OCI-LY1 (cell line): ENCODE measurements at regions not wholly inside any gene's neighbourhood (a gene's known extent, or its start where the extent isn't known, plus 50 kb on each side); places are given as distances from the start of the nearest gene placed in this dataset.

ENCODE experiments used
- H2AFZ ChIP-seq: fragments of 200-600 bp; sonication (generic), shearing (Covaris generic); 2 replicates; pipeline ENCODE4 v1.6.0; 2014; ENCODE audit warnings: antibody characterized with exemption, mild to moderate bottlenecking, low read length
- H3F3A ChIP-seq: fragments of 200-600 bp; sonication (generic), shearing (Covaris generic); 2 replicates; pipeline ENCODE4 v1.6.0; 2014; ENCODE audit warnings: mild to moderate bottlenecking, antibody characterized with exemption, low read length, moderate library complexity; ENCODE audit not compliant: insufficient read depth
- H3K27ac ChIP-seq: fragments of 200-600 bp; sonication (generic); 2 replicates; pipeline ENCODE4 v1.5.1; 2014; ENCODE audit warnings: low read length, mixed run types, mild to moderate bottlenecking, low read depth; ENCODE audit not compliant: poor library complexity, severe bottlenecking
- H3K27me3 ChIP-seq: fragments of 200-600 bp; sonication (generic); 2 replicates; pipeline ENCODE4 v1.6.0; 2014; ENCODE audit warnings: antibody characterized with exemption, mild to moderate bottlenecking, low read length, moderate library complexity; ENCODE audit not compliant: insufficient read depth
- H3K36me3 ChIP-seq: fragments of 200-600 bp; sonication (generic); 2 replicates; pipeline ENCODE4 v1.6.1; 2014; ENCODE audit warnings: mild to moderate bottlenecking, antibody characterized with exemption, low read length, moderate library complexity, mixed read lengths; ENCODE audit not compliant: insufficient read depth
- H3K4me1 ChIP-seq: fragments of 200-600 bp; sonication (generic); 2 replicates; pipeline ENCODE4 v1.5.1; 2014; ENCODE audit warnings: mild to moderate bottlenecking, low read length, moderate library complexity; ENCODE audit not compliant: insufficient read depth, severe bottlenecking
- H3K4me2 ChIP-seq: fragments of 200-600 bp; sonication (generic), shearing (Covaris generic); 2 replicates; pipeline ENCODE4 v1.6.1; 2014; ENCODE audit warnings: low read length
- H3K4me3 ChIP-seq: fragments of 200-600 bp; sonication (generic); 2 replicates; pipeline ENCODE4 v1.5.1; 2014; ENCODE audit warnings: low read length, low read depth, mild to moderate bottlenecking, mixed read lengths; ENCODE audit not compliant: poor library complexity, severe bottlenecking
- H3K79me2 ChIP-seq: fragments of 200-600 bp; shearing (Covaris generic); 2 replicates; pipeline ENCODE4 v1.6.1; 2016; ENCODE audit warnings: mixed run types, low read length, mixed read lengths; ENCODE audit not compliant: insufficient read depth
- H3K9ac ChIP-seq: fragments of 200-600 bp; sonication (generic), shearing (Covaris generic); 2 replicates; pipeline ENCODE4 v1.6.1; 2014; ENCODE audit warnings: mild to moderate bottlenecking, low read length, mixed read lengths
- H3K9me2 ChIP-seq: fragments of 200-600 bp; sonication (generic), shearing (Covaris generic); 2 replicates; pipeline ENCODE4 v1.6.1; 2014; ENCODE audit warnings: low read depth, mild to moderate bottlenecking, low read length, mixed read lengths
- H3K9me3 ChIP-seq: fragments of 200-600 bp; shearing (Covaris generic); 2 replicates; pipeline ENCODE4 v1.6.1; 2014; ENCODE audit warnings: low read length, mixed read lengths
- H4K20me1 ChIP-seq: fragments of 200-600 bp; sonication (generic), shearing (Covaris generic); 2 replicates; pipeline ENCODE4 v1.6.0; 2016; ENCODE audit warnings: mild to moderate bottlenecking, low read length; ENCODE audit not compliant: insufficient read depth
- EZH2 ChIP-seq: fragments of 200-600 bp; sonication (generic), shearing (Covaris generic); IDR thresholded peaks from 2 replicates; pipeline ENCODE4 v1.8.0; 2017; ENCODE audit warnings: borderline replicate concordance, mixed run types, mild to moderate bottlenecking, antibody characterized with exemption, low read length, moderate library complexity, mixed read lengths
- TF ChIP-seq, protein P1 (sequence below): fragments of 200-600 bp; sonication (generic), shearing (Covaris generic); IDR thresholded peaks from 2 replicates; pipeline ENCODE4 v1.5.1; 2017; ENCODE audit warnings: mild to moderate bottlenecking, antibody characterized with exemption, low read length, moderate library complexity, mixed read lengths

DNA sequence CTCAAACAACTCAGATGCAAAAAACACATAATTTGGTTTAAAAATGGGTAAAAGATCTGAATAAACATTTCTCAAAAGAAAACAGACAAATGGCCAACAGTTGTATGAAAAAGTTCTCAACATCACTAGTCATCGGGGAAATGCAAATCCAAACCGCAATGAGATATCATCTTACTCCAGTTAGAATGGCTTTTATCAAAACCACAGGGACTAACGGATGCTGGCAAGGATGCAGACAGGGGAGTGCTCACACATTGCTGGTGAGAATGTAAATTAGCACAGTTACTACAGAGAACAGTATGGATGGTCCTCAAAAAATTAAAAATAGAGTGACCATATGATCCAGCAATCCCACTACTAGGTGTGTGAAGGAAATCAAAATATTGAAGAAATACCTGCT lies 589.1 kb upstream of the ADAMTS16 start:
- Histone ChIP-seq H3K9me3 (no peaks in the 10 kb centered on the region), H3K27me3 (no peaks in the 10 kb centered on the region), H3F3A (no peaks in the 10 kb centered on the region), H3K4me3 (no peak overlapping the region), H3K4me2 (no peak overlapping the region), H3K79me2 (no peaks in the 10 kb centered on the region), H3K27ac (no peak overlapping the region), H3K9me2 (no peaks in the 10 kb centered on the region), H3K36me3 (no peaks in the 10 kb centered on the region), H3K4me1 (peaks cover 18% of the 10 kb centered on the region), H4K20me1 (no peaks in the 10 kb centered on the region), H2AFZ (no peak overlapping the region), H3K9ac (no peak overlapping the region)
- TF ChIP-seq EZH2, result no peak
- TF ChIP-seq, protein P1, sequence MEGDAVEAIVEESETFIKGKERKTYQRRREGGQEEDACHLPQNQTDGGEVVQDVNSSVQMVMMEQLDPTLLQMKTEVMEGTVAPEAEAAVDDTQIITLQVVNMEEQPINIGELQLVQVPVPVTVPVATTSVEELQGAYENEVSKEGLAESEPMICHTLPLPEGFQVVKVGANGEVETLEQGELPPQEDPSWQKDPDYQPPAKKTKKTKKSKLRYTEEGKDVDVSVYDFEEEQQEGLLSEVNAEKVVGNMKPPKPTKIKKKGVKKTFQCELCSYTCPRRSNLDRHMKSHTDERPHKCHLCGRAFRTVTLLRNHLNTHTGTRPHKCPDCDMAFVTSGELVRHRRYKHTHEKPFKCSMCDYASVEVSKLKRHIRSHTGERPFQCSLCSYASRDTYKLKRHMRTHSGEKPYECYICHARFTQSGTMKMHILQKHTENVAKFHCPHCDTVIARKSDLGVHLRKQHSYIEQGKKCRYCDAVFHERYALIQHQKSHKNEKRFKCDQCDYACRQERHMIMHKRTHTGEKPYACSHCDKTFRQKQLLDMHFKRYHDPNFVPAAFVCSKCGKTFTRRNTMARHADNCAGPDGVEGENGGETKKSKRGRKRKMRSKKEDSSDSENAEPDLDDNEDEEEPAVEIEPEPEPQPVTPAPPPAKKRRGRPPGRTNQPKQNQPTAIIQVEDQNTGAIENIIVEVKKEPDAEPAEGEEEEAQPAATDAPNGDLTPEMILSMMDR, result no peak

DNA sequence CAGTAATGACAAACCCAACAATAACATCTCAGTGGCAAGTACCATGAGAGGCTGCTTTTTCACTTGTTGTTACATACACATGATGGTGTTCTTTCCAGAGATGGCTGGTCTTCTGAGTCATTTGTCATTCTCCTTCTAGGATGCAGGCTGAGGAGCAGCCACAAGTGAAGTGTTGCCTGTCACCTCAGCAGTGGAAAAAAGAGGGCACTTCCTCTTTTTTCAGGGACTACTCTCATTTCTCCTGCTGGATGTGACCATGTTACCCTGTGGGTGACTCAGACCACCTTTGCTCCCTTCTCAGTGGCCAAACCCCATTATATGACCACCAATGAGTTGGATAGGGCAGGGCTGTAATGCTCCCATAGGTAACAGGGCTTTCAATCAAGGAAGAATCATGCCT lies 587.0 kb upstream of the ADAMTS16 start:
- H3K9ac ChIP-seq, result no peak overlapping the region
- H3K4me1 ChIP-seq, result peaks cover 7% of the 10 kb centered on the region
- peaks cover 7% of the 10 kb centered on the region; the same call in 1 of the 2 replicates for H3K27me3 ChIP-seq

DNA sequence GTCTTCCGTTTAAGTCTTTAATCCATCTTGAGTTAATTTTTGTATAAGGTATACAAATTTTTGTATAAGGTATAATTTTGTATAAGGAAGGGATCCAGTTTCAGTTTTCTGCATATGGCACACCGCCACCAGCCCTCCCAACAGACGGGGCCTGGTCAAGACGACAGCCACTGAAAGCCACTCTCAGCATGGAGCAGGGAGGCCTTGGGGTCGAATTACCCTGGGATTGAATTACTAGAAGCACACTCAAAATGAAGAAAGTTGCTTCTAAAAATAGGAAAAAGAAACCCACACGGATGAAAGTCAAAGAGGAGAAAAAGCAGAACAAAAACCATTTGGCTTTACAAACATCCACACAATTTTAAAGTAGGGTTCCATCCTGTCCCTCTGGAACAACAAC lies 586.2 kb upstream of the ADAMTS16 start:
- Histone ChIP-seq H3K9ac (no peak overlapping the region), H3K4me1 (peaks cover 7% of the 10 kb centered on the region), H3K36me3 (no peaks in the 10 kb centered on the region), H3K9me3 (no peaks in the 10 kb centered on the region), H3K9me2 (no peaks in the 10 kb centered on the region), H3K4me2 (no peak overlapping the region), H4K20me1 (no peaks in the 10 kb centered on the region), H2AFZ (no peak overlapping the region), H3K27me3 (peaks cover 7% of the 10 kb centered on the region; the same call in 1 of the 2 replicates), H3F3A (no peaks in the 10 kb centered on the region), H3K79me2 (no peaks in the 10 kb centered on the region), H3K27ac (no peak overlapping the region), H3K4me3 (no peak overlapping the region)
- no peak for TF ChIP-seq EZH2
- TF ChIP-seq, protein P1, result no peak

More for the DNA sequence above, 587.0 kb upstream of the ADAMTS16 start:
- no peak overlapping the region for H3K27ac ChIP-seq
- no peaks in the 10 kb centered on the region for H3K9me2 ChIP-seq
- H3K9me3 ChIP-seq, result no peaks in the 10 kb centered on the region
- H3K4me2 ChIP-seq, result no peak overlapping the region
- H3K36me3 ChIP-seq, result no peaks in the 10 kb centered on the region
- no peaks in the 10 kb centered on the region for H4K20me1 ChIP-seq
- H3K4me3 ChIP-seq, result no peak overlapping the region
- no peak for TF ChIP-seq EZH2
- TF ChIP-seq, protein P1, result no peak
- H2AFZ ChIP-seq, result no peak overlapping the region
- no peaks in the 10 kb centered on the region for H3F3A ChIP-seq
- H3K79me2 ChIP-seq, result no peaks in the 10 kb centered on the region
